ENCODE measurements at regions not wholly inside any gene's neighbourhood (a gene's known extent, or its start where the extent isn't known, plus 50 kb on each side); places are given as distances from the start of the nearest gene placed in this dataset.

DNA sequence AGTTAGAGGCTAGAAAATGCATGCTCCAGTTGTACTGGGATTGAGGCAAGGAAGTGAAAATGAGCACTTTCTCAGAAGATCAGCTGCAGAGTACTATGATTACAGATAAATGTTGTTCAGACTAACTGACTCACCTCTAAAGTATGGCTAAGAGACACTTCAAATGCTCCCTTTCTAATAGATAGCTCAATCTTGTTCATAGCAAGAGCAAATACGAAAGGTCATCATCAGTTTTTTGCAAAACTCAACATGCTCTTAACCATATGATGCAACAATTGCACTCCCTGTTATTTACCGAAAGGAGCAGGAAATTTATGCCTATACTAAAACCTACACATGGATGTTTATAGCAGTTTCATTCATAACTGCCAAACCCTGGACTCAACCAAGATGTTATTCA is 838.4 kb upstream of the INTU start:
- TF ChIP-seq, protein P1, sequence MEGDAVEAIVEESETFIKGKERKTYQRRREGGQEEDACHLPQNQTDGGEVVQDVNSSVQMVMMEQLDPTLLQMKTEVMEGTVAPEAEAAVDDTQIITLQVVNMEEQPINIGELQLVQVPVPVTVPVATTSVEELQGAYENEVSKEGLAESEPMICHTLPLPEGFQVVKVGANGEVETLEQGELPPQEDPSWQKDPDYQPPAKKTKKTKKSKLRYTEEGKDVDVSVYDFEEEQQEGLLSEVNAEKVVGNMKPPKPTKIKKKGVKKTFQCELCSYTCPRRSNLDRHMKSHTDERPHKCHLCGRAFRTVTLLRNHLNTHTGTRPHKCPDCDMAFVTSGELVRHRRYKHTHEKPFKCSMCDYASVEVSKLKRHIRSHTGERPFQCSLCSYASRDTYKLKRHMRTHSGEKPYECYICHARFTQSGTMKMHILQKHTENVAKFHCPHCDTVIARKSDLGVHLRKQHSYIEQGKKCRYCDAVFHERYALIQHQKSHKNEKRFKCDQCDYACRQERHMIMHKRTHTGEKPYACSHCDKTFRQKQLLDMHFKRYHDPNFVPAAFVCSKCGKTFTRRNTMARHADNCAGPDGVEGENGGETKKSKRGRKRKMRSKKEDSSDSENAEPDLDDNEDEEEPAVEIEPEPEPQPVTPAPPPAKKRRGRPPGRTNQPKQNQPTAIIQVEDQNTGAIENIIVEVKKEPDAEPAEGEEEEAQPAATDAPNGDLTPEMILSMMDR (IDR thresholded peaks at IDR 0.05): no peak
- TF ChIP-seq EZH2 (IDR thresholded peaks at IDR 0.05; ENCODE audit: borderline replicate concordance, insufficient read depth, low read depth, low read length, poor library complexity, severe bottlenecking): no peak

Measured in B cell (primary cell).